Pancreas (tissue), 10 donors: ENCODE measurements at regions not wholly inside any gene's neighbourhood (a gene's known extent, or its start where the extent isn't known, plus 50 kb on each side); places are given as distances from the start of the nearest gene placed in this dataset.

Experiments used
- ATAC-seq, 4 donors: fragments of 200-7000 bp; cut with Tn5 transposase; one replicate each; pipeline versions ENCODE4 v1.8.0 to v1.9.1; 2020; ENCODE audit warnings: mild to moderate bottlenecking in 4 of 4, moderate library complexity in 4 of 4
- DNase-seq, 6 donors: peaks; one replicate each; pipeline ENCODE4 v3.0.0-alpha.2; 2020
- FAIRE-seq: peaks from 2 replicates; lab custom pipeline; 2012; peaks lifted over from hg19 to GRCh38; lab: Jason Lieb, UNC
- H3K27ac ChIP-seq, 4 donors: fragments of 200-600 bp; sonication (generic); 1 replicate in 3 of 4; 2 replicates in 1 of 4; pipeline versions ENCODE4 v1.5.0 to v1.8.0; 2020
- H3K27me3 ChIP-seq, 4 donors: fragments of 200-600 bp; one replicate each; pipeline ENCODE4 v1.8.0; 2021
- H3K36me3 ChIP-seq, 3 donors: fragments of 200-600 bp; sonication (generic) in 1 of 3; one replicate each; pipeline versions ENCODE4 v1.5.0 to v1.8.0; 2020 to 2021
- H3K4me1 ChIP-seq, 3 donors: fragments of 200-600 bp; one replicate each; pipeline ENCODE4 v1.8.0; 2021
- H3K4me3 ChIP-seq, 4 donors: fragments of 200-600 bp; sonication (generic) in 2 of 4; one replicate each; pipeline versions ENCODE4 v1.5.0 to v1.8.0; 2020 to 2021
- H3K9me3 ChIP-seq, 4 donors: fragments of 200-600 bp; one replicate each; pipeline ENCODE4 v1.8.0; 2021
- WGBS, 2 donors: extraction: QIAGEN DNeasy Blood & Tissue Kit; methylation state at CpG; one replicate each; pipeline ENCODE4 v1.1.7; 2013; 5-methylcytosine and 5-hydroxymethylcytosine counted together
- intact Hi-C, 3 donors: fragments of 100-400 bp; cut with DNase I; formaldehyde crosslinking; loops; one replicate each; pipeline versions ENCODE4 v1.11.1 to v1.14.2; 2022
- TF ChIP-seq, protein P1 (sequence below), 4 donors: fragments of 200-600 bp; sonication (generic) in 3 of 4; IDR thresholded peaks; one replicate each; pipeline versions ENCODE4 v1.5.0 to v1.8.0; 2021; ENCODE audit warnings: antibody characterized with exemption in 4 of 4
- donor health status: healthy with polysubstance abuse.
- donor health status: DM: no; HTN: no; CAD: no; lungs with moderate emphysema.
- donor health status: DM: no; HTN: no; CAD: no.
- donor health status: control.
- donor health status: control.
- donor health status: Bipolar disorder and iron deficiency.
- donor health status: DM: yes; HTN: yes; CAD: no.
- donor health status: DM: no; HTN: no; CAD: no.
- donor health status: DM: no; HTN: no; CAD: no.
- donor health status: DM: yes; HTN: yes; CAD: no.

DNA sequence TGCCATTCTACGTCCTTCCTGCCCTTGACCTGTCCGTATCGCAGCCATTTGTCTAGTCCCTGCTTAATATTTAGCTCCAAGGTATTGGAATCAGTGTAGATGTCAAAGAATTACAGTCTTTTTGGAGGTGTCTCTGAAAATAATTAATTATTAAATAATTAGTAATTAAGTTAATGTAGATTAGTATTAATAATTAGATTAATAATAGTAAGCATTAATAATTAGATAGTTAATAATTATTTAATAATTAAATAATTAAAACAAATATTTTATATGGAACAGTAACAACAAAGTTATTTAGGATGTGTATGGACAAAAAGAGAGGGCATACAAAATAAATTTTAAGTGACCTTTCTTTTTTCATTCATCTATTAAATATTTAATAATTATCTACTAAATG lies 639.6 kb downstream of the AACS start:
- peak; percentile 80 for FAIRE-seq
- Histone ChIP-seq H3K27me3 (no peaks in the 10 kb centered on the region), H3K36me3 (no peaks in the 10 kb centered on the region), H3K27ac (no peak overlapping the region), H3K4me3 (no peak overlapping the region), H3K4me1 (no peaks in the 10 kb centered on the region), H3K9me3 (no peaks in the 10 kb centered on the region)
- WGBS, 2 donors = 66 to 80% methylated on average over 3 of the region's 3 CpGs
- TF ChIP-seq, protein P1, sequence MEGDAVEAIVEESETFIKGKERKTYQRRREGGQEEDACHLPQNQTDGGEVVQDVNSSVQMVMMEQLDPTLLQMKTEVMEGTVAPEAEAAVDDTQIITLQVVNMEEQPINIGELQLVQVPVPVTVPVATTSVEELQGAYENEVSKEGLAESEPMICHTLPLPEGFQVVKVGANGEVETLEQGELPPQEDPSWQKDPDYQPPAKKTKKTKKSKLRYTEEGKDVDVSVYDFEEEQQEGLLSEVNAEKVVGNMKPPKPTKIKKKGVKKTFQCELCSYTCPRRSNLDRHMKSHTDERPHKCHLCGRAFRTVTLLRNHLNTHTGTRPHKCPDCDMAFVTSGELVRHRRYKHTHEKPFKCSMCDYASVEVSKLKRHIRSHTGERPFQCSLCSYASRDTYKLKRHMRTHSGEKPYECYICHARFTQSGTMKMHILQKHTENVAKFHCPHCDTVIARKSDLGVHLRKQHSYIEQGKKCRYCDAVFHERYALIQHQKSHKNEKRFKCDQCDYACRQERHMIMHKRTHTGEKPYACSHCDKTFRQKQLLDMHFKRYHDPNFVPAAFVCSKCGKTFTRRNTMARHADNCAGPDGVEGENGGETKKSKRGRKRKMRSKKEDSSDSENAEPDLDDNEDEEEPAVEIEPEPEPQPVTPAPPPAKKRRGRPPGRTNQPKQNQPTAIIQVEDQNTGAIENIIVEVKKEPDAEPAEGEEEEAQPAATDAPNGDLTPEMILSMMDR (IDR thresholded peaks at IDR 0.05) = no peak
- intact Hi-C loops = no loop called here
- DNase-seq = no peak
- ATAC-seq = no peak

DNA sequence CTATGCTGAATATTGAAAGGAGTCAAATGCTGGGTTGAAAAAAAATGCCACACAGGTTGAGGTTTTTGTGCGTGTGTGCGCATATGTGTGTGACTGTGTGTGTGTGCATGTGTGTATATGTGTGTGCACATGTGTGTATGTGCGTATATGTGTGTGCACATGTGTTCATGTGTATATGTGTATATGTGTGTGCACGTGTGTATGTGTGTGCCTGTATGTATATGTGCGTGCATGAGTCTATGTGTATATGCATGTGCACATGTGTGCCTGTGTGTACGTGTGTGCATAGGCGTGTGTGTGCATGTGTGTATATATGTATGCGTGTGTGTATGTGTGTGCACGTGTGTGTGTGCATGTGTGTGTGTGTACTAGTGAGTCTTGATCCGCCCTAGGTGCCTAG lies 655.7 kb downstream of the AACS start:
- Histone ChIP-seq H3K4me1 (no peaks in the 10 kb centered on the region), H3K36me3 (no peaks in the 10 kb centered on the region), H3K27me3 (no peaks in the 10 kb centered on the region), H3K27ac (no peak overlapping the region), H3K9me3 (no peaks in the 10 kb centered on the region), H3K4me3 (no peak overlapping the region)
- WGBS, 2 donors = 54 to 65% methylated on average over 10 of the region's 10 CpGs
- no peak for ATAC-seq
- TF ChIP-seq, protein P1 (IDR thresholded peaks at IDR 0.05) = no peak
- intact Hi-C loops = no loop called here
- DNase-seq = no peak
- FAIRE-seq = no peak

DNA sequence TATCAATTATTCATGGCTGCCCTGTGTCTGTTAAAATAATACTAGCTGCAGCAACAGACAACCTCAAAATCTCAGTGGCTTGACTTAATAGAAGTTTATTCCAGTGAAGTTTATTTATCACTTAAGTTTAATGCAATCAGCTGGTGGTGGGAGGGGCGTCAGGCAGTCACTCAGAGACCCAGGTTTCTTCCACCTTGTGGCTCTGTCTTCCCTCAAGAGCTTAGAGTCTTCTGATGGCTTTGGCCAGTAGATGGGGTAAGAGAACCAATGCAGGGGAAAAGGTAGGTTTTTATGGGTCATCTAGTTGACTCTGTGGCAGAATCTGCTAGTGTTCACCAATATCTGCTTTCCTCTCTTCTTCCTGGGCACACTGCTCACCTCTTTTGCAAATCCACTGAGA lies 668.9 kb downstream of the AACS start:
- TF ChIP-seq, protein P1 (IDR thresholded peaks at IDR 0.05) = no peak
- Histone ChIP-seq H3K27me3 (no peaks in the 10 kb centered on the region), H3K36me3 (no peaks in the 10 kb centered on the region), H3K4me3 (no peak overlapping the region), H3K27ac (no peak overlapping the region), H3K9me3 (no peaks in the 10 kb centered on the region), H3K4me1 (no peaks in the 10 kb centered on the region)
- intact Hi-C loops = no loop called here
- ATAC-seq = no peak
- DNase-seq = no peak
- 26 to 27% methylated on average over 1 of the region's 1 CpG for WGBS, 2 donors
- FAIRE-seq = no peak

DNA sequence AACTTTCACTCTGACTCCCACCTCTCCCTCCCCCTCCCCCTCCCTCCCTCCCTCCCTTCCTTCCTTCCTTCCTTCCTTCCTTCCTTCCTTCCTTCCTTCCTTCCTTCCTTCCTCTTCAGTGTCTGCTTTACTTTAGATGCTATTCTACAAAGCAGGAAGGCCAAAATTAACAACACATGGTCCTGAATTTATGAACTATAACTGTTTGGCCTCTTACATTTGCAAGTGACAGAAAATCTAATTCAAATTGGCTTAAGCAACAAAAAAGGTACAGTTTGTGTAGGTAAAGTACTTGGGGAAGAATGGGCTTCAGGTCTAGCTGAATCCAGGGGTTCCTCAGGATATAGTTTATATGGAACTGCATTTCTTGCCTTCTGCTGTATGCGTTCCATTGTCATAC lies 673.0 kb downstream of the AACS start:
- H3K27me3 ChIP-seq = peaks cover 0 to 4% (median 0%) of the 10 kb centered on the region in 4 donors
- H3K9me3 ChIP-seq = no peaks in the 10 kb centered on the region
- FAIRE-seq (no peak), ATAC-seq (no peak), DNase-seq (no peak)
- intact Hi-C loops = no loop called here
- no peak overlapping the region for H3K27ac ChIP-seq
- no peaks in the 10 kb centered on the region for H3K36me3 ChIP-seq
- H3K4me1 ChIP-seq = no peaks in the 10 kb centered on the region
- 81 to 100% methylated on average over 1 of the region's 1 CpG for WGBS, 2 donors
- no peak overlapping the region for H3K4me3 ChIP-seq
- TF ChIP-seq, protein P1 (IDR thresholded peaks at IDR 0.05) = no peak

DNA sequence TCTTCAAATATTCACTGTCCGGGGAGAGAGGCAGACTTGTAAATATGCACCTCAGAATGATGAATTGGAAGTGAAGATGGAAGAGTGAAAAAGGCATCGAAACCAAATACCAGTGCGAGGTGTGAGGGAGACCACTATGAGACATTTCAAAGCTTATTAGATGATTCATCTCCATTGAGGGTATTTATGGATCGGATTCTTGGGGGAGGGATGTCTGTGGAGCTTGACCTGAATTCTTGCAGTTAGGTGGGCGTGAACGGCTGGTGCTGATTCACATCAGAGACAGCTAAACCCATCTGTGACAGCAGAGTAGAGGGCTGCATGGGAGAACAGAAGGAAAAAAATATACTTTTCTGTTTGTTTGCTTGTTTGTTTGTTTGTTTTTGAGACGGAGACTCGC lies 677.2 kb downstream of the AACS start:
- no peak for ATAC-seq
- Histone ChIP-seq H3K36me3 (no peaks in the 10 kb centered on the region), H3K27ac (no peak overlapping the region), H3K27me3 (peaks cover 0 to 6% (median 0%) of the 10 kb centered on the region in 4 donors), H3K9me3 (no peaks in the 10 kb centered on the region), H3K4me3 (no peak overlapping the region), H3K4me1 (no peaks in the 10 kb centered on the region)
- TF ChIP-seq, protein P1 (IDR thresholded peaks at IDR 0.05) = no peak
- no peak for DNase-seq
- intact Hi-C loops = no loop called here
- 71 to 82% methylated on average over 8 of the region's 8 CpGs for WGBS, 2 donors
- no peak for FAIRE-seq
